Islet of Langerhans (tissue), 1 donor: ENCODE measurements at regions not wholly inside any gene's neighbourhood (a gene's known extent, or its start where the extent isn't known, plus 50 kb on each side); places are given as distances from the start of the nearest gene placed in this dataset.
"Not testable (repeated sequence)": the region's sequence is repeated elsewhere in the genome, so short reads cannot be mapped to it uniquely, and the experiment has no call there.

Experiments
- FAIRE-seq: peaks from one replicate; lab custom pipeline; 2011; peaks lifted over from hg19 to GRCh38; lab: Jason Lieb, UNC

- no peak for FAIRE-seq
These were observed 253.4 kb downstream of the IGSF11 start for GRCh38 chr3:118781232-118781631.

DNA sequence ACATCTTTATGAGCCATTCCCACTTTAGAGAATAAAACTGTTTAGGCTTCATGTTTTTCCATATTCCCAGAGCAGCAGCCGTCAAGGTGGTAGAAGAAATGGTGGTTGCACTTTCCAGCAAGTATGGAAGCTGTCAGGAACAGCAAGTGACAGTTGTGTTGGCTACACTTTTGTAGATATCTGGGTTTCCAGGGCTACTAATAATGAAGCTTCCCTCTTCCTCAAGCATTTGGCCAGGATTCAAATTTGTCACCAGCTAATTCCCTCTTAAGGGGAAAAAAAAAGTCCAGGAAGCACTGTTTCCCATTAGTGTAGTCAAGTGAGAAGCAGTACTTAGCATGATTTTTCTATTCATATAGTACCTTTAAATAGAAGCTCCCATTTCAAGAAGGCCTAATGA is 252.8 kb downstream of the IGSF11 start:
- FAIRE-seq = no peak

GRCh38 chr3:118782755-118783202 is 251.9 kb downstream of the IGSF11 start:
- no peak for FAIRE-seq

DNA sequence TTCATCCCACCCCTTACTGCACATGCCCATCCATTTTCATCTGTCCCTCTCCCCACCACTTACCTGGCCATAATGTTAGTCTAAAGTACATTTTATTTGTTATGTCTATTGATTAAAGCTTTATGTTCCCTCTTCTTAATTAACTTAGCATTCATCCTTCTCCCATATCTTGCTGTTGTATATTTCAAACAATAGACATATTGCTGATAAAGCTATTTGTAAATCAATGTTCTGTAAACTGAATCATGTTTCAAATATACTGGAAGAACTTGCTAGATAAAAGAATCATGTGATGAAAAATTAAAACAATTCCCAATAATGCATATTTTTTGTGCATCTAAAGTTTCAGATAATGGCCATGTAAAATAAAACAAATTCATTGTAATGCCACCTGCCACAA is 249.2 kb downstream of the IGSF11 start:
- FAIRE-seq = no peak

DNA sequence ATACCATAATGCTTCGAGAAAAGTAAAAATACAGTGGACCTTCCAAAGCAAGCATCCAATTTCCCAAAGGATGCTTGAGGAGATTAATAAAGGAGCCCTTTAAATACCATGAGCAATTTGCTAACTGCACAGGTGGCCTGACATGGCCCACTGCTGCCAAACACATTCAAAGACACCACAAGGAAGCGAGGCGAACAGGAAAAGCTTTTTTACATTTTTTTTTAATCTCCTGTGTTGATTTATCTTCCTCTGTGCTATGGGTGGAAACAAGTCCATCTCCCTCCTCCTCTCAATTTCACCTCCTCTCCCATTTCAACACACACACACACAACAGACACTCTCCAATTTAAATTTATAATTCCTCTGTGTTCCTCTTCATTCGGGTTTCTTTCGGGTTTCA is 243.4 kb downstream of the IGSF11 start:
- no peak for FAIRE-seq

DNA sequence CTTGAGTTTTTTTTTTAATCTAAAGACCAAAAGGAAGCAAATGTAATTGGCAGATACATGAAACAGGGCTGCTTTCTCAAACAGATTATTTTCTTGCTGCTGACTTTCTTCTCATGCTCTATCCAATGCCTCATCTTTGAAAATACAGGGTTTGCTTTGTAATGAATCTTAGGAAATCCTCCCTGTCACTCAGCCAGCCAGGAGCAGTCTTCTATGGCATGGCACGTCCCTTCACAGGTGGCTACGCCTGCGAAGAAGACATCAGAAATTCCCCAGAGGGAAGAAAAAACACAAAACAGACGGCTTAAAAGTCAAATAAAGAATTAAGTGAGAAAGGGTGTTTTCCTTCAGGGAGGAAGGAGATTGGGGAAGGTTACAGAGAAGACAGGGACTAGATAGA is 242.5 kb downstream of the IGSF11 start:
- FAIRE-seq = no peak

DNA sequence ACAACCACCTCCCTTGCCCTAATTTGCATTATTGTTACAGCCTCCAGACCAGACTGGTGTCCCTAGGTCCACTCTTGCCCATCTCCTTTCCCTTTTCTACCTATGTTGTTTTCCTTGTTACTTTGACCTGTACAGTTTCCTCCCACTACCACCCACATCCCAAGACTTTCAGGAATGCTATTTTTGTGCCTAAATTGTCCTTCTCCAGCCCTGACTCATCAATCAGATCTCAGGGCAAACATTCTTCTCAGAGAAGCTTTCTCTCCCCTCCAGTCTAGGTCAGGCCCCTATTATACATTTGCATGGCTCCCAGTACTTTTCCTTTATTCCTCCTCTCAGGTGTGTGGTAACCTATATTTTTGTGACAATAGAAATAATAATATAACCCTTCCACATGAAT is 241.5 kb downstream of the IGSF11 start:
- FAIRE-seq = no peak

- FAIRE-seq = no peak
These were observed 235.3 kb downstream of the IGSF11 start for GRCh38 chr3:118799303-118799702.

- no peak for FAIRE-seq
These were observed 232.7 kb downstream of the IGSF11 start for GRCh38 chr3:118801899-118802298.

GRCh38 chr3:118802325-118803095 is 232.1 kb downstream of the IGSF11 start:
- FAIRE-seq = no peak

- no peak for FAIRE-seq
These were observed 231.6 kb downstream of the IGSF11 start for GRCh38 chr3:118803096-118803476.

GRCh38 chr3:118805007-118805406 is 229.6 kb downstream of the IGSF11 start:
- FAIRE-seq = no peak

GRCh38 chr3:118806423-118806822 is 228.2 kb downstream of the IGSF11 start:
- no peak for FAIRE-seq

GRCh38 chr3:118807349-118807748 is 227.3 kb downstream of the IGSF11 start:
- FAIRE-seq = not testable (repeated sequence)

DNA sequence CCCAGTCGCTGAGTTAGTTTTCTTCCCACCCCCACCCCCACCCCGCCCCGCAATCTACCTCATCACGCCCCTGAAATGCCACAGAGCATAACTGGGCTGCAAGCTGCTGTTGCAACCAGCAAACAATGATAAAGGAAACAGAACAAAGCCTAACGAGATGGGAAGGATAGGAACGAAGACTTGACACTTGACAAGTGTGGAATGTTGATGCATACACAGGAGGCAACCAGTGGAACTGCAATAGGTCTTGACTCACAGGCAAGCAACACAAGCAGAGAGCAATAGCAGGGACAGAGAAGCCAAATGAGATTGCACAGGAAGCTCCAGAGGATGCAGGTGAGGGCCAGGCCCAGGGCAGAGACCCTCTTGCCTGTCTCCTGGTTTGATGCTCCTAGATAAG is 225.9 kb downstream of the IGSF11 start:
- no peak for FAIRE-seq

- no peak for FAIRE-seq
These were observed 224.7 kb downstream of the IGSF11 start for GRCh38 chr3:118809696-118810498.

GRCh38 chr3:118810499-118811035 is 224.1 kb downstream of the IGSF11 start:
- no peak for FAIRE-seq

DNA sequence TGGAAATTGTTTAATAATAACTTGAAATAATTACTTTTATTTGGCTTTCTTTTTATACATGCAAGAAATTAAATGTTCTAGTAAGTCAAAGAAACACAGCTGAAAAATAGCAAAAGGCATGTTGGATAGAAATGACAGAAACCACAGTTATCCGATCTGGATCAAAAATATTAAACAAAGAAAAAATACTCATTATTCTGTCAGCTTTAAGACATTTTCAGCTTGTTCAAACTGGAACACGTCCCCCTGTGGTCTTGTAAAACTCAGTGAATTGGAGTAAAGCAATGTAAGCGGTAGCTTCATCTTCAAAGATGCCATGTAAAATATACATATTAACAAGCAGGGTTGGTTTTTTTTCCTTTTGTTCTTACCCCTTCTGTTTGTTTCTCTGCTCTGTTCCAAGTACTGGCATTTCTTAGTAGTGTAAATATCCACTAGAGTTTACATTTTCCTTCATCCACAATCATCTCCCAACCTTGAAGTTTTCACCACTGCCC is 223.4 kb downstream of the IGSF11 start:
- no peak for FAIRE-seq

- FAIRE-seq = no peak
These were observed 221.2 kb downstream of the IGSF11 start for GRCh38 chr3:118813472-118813871.

GRCh38 chr3:118817748-118818165 is 216.9 kb downstream of the IGSF11 start:
- peak; percentile 93 for FAIRE-seq

GRCh38 chr3:118818386-118818785 is 216.3 kb downstream of the IGSF11 start:
- FAIRE-seq = no peak

DNA sequence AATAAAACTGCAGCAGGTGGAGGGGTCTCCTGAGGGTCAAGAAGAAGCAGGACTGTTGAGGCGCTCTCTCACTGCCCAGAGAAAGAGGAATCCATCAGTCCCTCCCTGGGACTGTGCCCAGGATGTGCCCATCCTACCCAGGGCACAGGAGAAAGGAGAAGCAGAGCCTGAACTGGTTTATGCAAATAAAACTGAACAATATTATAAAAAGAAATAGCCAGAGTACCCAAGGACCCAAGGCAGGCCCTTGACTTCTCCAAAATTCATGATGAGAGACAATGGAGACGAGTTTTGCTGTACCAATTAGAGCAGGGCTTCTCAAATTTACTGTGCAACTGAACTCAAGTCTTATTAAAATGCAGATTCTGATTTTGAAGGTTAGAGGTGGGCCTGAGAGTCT is 211.0 kb downstream of the IGSF11 start:
- FAIRE-seq = no peak

- FAIRE-seq = no peak
These were observed 207.2 kb downstream of the IGSF11 start for GRCh38 chr3:118827446-118827845.
